Immature natural killer cell (primary cell): ENCODE measurements at regions not wholly inside any gene's neighbourhood (a gene's known extent, or its start where the extent isn't known, plus 50 kb on each side); places are given as distances from the start of the nearest gene placed in this dataset.

Experiments used
- DNase-seq, 3 donors: peaks; one replicate each; pipeline ENCODE4 v3.0.0; 2022; ENCODE audit warnings: mixed read lengths in 1 of 3
- H3K27ac Mint-ChIP-seq, 6 donors: one replicate each; pipeline ENCODE4 v1.8.0; 2020; ENCODE audit warnings: mixed read lengths in 6 of 6, mild to moderate bottlenecking in 5 of 6, inconsistent platforms in 4 of 6, moderate library complexity in 3 of 6
- H3K27me3 Mint-ChIP-seq, 3 donors: one replicate each; pipeline ENCODE4 v1.8.0; 2020 to 2021; ENCODE audit warnings: low read depth in 3 of 3, mild to moderate bottlenecking in 3 of 3, mixed read lengths in 3 of 3, moderate library complexity in 3 of 3, inconsistent platforms in 1 of 3
- H3K36me3 Mint-ChIP-seq, 3 donors: one replicate each; pipeline ENCODE4 v1.8.0; 2020; ENCODE audit warnings: mixed read lengths in 3 of 3, inconsistent platforms in 2 of 3, mild to moderate bottlenecking in 2 of 3
- H3K4me1 Mint-ChIP-seq, 2 donors: one replicate each; pipeline ENCODE4 v1.8.0; 2020; ENCODE audit warnings: inconsistent platforms in 2 of 2, mild to moderate bottlenecking in 2 of 2, mixed read lengths in 2 of 2, moderate library complexity in 1 of 2
- H3K4me3 Mint-ChIP-seq, 5 donors: one replicate each; pipeline ENCODE4 v1.8.0; 2020; ENCODE audit warnings: mild to moderate bottlenecking in 5 of 5, mixed read lengths in 5 of 5, inconsistent platforms in 3 of 5, moderate library complexity in 3 of 5
- H3K9me3 Mint-ChIP-seq, 6 donors: one replicate each; pipeline ENCODE4 v1.8.0; 2020; ENCODE audit warnings: mild to moderate bottlenecking in 6 of 6, mixed read lengths in 6 of 6, inconsistent platforms in 4 of 6, moderate library complexity in 3 of 6

GRCh38 chr2:138193416-138194213 lies 229.3 kb downstream of the HNMT start:
- no peak for DNase-seq
- H3K27ac Mint-ChIP-seq: no peak overlapping the region

GRCh38 chr2:138201286-138201685 lies 237.0 kb downstream of the HNMT start:
- H3K27me3 Mint-ChIP-seq: no peaks in the 10 kb centered on the region
- DNase-seq: no peak
- H3K27ac Mint-ChIP-seq: no peak overlapping the region
- H3K36me3 Mint-ChIP-seq: peaks cover 0 to 5% (median 0%) of the 10 kb centered on the region in 3 donors
- H3K4me1 Mint-ChIP-seq: no peaks in the 10 kb centered on the region
- H3K4me3 Mint-ChIP-seq: no peak overlapping the region
- peaks cover 16 to 55% (median 33%) of the 10 kb centered on the region in 6 donors for H3K9me3 Mint-ChIP-seq

More at GRCh38 chr2:138193416-138194213, 229.3 kb downstream of the HNMT start:
- no peak overlapping the region for H3K4me3 Mint-ChIP-seq
- H3K9me3 Mint-ChIP-seq: peaks cover 3 to 42% (median 8%) of the 10 kb centered on the region in 6 donors
- H3K27me3 Mint-ChIP-seq: no peaks in the 10 kb centered on the region
- H3K36me3 Mint-ChIP-seq: no peaks in the 10 kb centered on the region
- no peaks in the 10 kb centered on the region for H3K4me1 Mint-ChIP-seq

DNA sequence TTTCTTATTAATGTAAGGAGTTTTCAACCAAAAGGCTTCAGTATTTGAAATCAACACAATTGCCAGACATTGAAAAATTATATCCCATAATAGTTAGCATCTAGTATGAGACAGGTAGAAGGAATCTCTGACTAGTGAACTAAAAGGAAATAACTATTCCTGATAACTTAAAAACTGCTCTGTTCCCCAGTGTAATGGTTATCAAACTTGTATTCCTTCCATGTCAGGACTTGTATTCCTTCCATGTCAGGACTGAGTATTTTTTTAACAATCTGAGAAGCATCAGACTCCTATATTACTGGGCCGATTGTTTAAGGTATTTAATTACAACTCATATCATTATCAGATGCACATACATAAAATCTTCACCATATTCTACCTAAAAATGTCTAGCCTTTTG lies 238.5 kb downstream of the HNMT start:
- no peak for DNase-seq
- Mint-ChIP-seq H3K9me3 (peaks cover 13 to 51% (median 30%) of the 10 kb centered on the region in 6 donors), H3K27me3 (no peaks in the 10 kb centered on the region), H3K4me1 (no peaks in the 10 kb centered on the region), H3K36me3 (peaks cover 0 to 5% (median 0%) of the 10 kb centered on the region in 3 donors), H3K4me3 (no peak overlapping the region), H3K27ac (no peak overlapping the region)

- DNase-seq: no peak
- no peaks in the 10 kb centered on the region for H3K4me1 Mint-ChIP-seq
- peaks cover 15 to 52% (median 27%) of the 10 kb centered on the region in 6 donors for H3K9me3 Mint-ChIP-seq
- no peak overlapping the region for H3K27ac Mint-ChIP-seq
- no peaks in the 10 kb centered on the region for H3K27me3 Mint-ChIP-seq
- H3K36me3 Mint-ChIP-seq: peaks cover 0 to 5% (median 0%) of the 10 kb centered on the region in 3 donors
- no peak overlapping the region for H3K4me3 Mint-ChIP-seq
These were observed 241.0 kb downstream of the HNMT start for GRCh38 chr2:138205281-138205680.

DNA sequence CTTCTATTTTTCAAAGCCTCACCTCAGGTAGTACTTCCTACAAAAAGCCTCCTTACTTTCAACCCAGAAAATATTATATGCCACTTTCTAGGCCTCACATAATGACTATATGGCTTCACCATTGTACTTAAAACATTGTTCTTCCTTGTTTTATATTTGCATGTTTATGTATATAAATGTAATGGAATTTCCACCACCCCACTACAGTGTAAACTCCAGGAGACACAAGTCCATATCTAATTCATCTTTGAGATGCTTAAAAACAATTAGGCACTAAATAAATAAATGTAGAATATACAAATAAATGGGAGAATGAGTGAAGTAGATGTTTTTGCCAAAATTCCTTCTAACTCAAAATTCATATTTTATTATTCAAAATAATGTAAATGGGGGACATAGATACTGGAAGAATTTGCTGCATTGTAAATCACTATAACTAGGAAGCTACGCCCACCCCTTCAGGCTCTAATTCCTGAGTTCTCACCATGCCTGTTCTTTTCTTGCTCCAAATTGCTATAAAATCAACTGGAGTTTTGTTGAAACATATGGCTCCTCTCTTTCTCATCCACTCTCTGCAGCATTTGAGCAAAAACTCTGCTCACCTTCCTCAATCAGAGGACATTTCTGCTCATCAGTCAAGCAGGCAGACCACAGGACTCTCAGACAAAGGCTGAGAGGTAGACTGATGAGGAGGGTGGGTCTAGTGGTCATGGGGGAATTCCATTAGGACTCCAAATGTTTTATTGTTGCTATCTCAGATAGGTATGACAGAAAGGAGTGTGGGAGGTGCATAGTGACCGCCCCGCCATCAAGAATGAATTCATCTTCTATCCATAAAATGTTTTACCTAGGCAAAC lies 243.0 kb downstream of the HNMT start:
- Mint-ChIP-seq H3K4me3 (no peak overlapping the region), H3K9me3 (peaks cover 17 to 46% (median 24%) of the 10 kb centered on the region in 6 donors), H3K36me3 (peaks cover 0 to 9% (median 0%) of the 10 kb centered on the region in 3 donors), H3K27me3 (peaks cover 0 to under 1% (median 0%) of the 10 kb centered on the region in 3 donors), H3K4me1 (no peaks in the 10 kb centered on the region), H3K27ac (no peak overlapping the region)
- no peak for DNase-seq

DNA sequence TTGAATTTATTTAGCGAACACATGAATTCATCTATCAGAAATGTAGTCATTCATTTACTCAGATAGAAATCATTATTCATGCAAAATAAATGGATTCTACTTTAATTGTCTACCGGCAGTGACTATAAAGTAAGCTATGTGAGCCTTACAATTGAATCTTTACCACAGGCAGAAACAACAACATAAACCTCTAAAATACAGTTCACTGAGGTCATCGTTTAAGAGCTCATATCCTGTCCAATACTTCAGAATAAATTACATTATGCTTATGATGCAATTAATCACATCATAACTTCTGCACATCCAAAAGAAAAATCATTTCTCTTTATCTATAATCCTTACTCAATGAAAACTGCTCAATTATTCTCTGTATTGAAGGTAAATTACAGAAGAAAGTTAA lies 244.7 kb downstream of the HNMT start:
- Mint-ChIP-seq H3K4me3 (no peak overlapping the region), H3K36me3 (peaks cover 0 to 9% (median 0%) of the 10 kb centered on the region in 3 donors), H3K4me1 (no peaks in the 10 kb centered on the region), H3K9me3 (peaks cover 16 to 50% (median 23%) of the 10 kb centered on the region in 6 donors), H3K27me3 (peaks cover 0 to 2% (median 0%) of the 10 kb centered on the region in 3 donors), H3K27ac (no peak overlapping the region)
- DNase-seq: no peak

- no peak overlapping the region for H3K27ac Mint-ChIP-seq
- no peak overlapping the region for H3K4me3 Mint-ChIP-seq
- H3K9me3 Mint-ChIP-seq: peaks cover 8 to 47% (median 21%) of the 10 kb centered on the region in 6 donors
- no peaks in the 10 kb centered on the region for H3K4me1 Mint-ChIP-seq
- DNase-seq: no peak
- peaks cover 0 to 2% (median 0%) of the 10 kb centered on the region in 3 donors for H3K27me3 Mint-ChIP-seq
- peaks cover 0 to 9% (median 0%) of the 10 kb centered on the region in 3 donors for H3K36me3 Mint-ChIP-seq
These were observed 246.2 kb downstream of the HNMT start for GRCh38 chr2:138210487-138210886.

DNA sequence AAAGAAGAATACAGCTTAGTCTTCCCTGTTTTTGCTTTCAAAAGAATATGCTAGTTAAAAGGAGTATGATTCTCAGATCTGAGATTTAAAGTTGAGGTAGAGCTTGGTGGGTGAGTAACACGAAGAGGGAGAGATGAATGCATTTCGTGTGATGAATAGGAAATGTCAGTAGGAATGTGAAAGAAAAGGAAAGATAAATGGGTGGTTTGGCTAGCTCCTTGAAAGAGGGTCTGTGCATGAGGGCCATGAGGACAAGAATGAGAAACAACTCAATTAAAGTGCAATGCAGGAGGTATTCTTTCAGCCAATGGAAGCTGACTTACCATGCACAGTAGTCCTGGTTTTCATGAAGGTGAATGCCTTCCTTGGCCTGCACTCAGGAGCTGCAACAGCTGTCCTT lies 248.2 kb downstream of the HNMT start:
- H3K27me3 Mint-ChIP-seq: peaks cover 0 to 2% (median 0%) of the 10 kb centered on the region in 3 donors
- no peaks in the 10 kb centered on the region for H3K4me1 Mint-ChIP-seq
- H3K36me3 Mint-ChIP-seq: peaks cover 0 to 4% (median 0%) of the 10 kb centered on the region in 3 donors
- no peak overlapping the region for H3K4me3 Mint-ChIP-seq
- no peak overlapping the region for H3K27ac Mint-ChIP-seq
- peaks cover 5 to 44% (median 15%) of the 10 kb centered on the region in 6 donors for H3K9me3 Mint-ChIP-seq
- no peak for DNase-seq

DNA sequence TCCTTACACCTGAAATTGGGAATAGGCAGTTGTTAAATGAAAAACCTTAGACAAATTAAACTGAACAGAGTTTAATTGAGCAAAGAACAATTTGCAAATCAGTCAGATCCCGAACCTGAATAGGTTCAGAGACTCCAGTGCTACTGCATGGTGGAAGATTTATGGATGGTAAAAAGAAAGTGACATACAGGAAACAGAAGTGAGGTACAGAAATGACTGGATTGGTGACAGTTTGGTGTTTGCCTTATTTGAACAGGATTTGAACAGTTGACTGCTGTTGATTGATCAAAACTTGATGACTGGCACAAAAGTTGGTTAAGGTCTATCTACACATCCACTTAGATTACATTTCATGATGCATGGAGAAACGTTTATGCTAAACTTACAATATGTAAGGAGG lies 248.8 kb downstream of the HNMT start:
- peaks cover 0 to 2% (median 0%) of the 10 kb centered on the region in 3 donors for H3K27me3 Mint-ChIP-seq
- H3K4me3 Mint-ChIP-seq: no peak overlapping the region
- no peaks in the 10 kb centered on the region for H3K4me1 Mint-ChIP-seq
- H3K36me3 Mint-ChIP-seq: peaks cover 0 to 4% (median 0%) of the 10 kb centered on the region in 3 donors
- no peak for DNase-seq
- no peak overlapping the region for H3K27ac Mint-ChIP-seq
- peaks cover 5 to 41% (median 14%) of the 10 kb centered on the region in 6 donors for H3K9me3 Mint-ChIP-seq

DNA sequence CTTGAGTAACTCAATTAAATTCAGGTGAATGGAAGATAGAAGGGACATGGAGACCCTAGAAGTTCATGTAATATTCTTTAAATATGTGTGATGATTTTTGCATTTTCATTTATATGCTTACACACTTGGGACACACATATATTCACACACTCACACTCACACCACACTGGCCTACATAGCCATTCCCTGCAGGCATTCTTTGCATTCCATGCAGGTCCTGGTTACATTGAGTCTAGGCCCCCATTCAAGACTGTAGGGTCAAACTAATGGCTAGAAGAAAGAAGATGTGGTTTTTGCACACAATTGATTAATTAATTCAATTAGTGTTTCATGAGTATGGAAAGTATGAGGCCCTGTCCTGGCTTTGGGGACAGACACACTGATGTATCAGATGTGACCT lies 249.4 kb downstream of the HNMT start:
- Mint-ChIP-seq H3K27me3 (peaks cover 0 to 2% (median 0%) of the 10 kb centered on the region in 3 donors), H3K27ac (no peak overlapping the region), H3K9me3 (peaks cover 5 to 40% (median 15%) of the 10 kb centered on the region in 6 donors), H3K36me3 (peaks cover 0 to 4% (median 0%) of the 10 kb centered on the region in 3 donors), H3K4me1 (no peaks in the 10 kb centered on the region), H3K4me3 (no peak overlapping the region)
- no peak for DNase-seq

GRCh38 chr2:138215958-138216357 lies 251.7 kb downstream of the HNMT start:
- no peak for DNase-seq
- H3K4me3 Mint-ChIP-seq: no peak overlapping the region

DNA sequence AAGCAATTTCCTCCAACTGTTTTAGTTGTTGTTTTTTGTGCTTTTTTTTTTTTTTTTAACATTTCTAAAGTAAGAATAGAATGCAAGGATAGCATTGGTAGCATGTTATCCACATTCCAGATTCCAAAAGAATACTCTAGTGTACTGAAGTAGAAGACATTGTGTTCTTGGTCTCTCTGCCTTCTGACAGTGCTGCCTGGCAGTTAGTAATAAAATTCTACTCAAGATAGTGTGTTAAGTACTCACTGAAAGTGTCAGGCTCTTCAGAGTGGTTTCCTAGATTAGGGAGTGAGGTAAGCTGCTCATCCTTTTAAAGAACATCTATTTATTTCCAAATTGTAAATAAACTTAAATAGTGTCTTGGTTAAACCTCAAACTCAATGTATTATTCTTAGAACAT lies 253.7 kb downstream of the HNMT start:
- peaks cover 0 to 2% (median 0%) of the 10 kb centered on the region in 3 donors for H3K27me3 Mint-ChIP-seq
- no peak for DNase-seq
- no peak overlapping the region for H3K27ac Mint-ChIP-seq
- no peaks in the 10 kb centered on the region for H3K36me3 Mint-ChIP-seq
- no peaks in the 10 kb centered on the region for H3K4me1 Mint-ChIP-seq
- H3K9me3 Mint-ChIP-seq: peaks cover 9 to 37% (median 16%) of the 10 kb centered on the region in 6 donors
- no peak overlapping the region for H3K4me3 Mint-ChIP-seq

More at GRCh38 chr2:138215958-138216357, 251.7 kb downstream of the HNMT start:
- Mint-ChIP-seq H3K27me3 (peaks cover 0 to 2% (median 0%) of the 10 kb centered on the region in 3 donors), H3K27ac (no peak overlapping the region), H3K36me3 (peaks cover 0 to 2% (median 0%) of the 10 kb centered on the region in 3 donors), H3K9me3 (peaks cover 6 to 39% (median 15%) of the 10 kb centered on the region in 6 donors), H3K4me1 (no peaks in the 10 kb centered on the region)

DNA sequence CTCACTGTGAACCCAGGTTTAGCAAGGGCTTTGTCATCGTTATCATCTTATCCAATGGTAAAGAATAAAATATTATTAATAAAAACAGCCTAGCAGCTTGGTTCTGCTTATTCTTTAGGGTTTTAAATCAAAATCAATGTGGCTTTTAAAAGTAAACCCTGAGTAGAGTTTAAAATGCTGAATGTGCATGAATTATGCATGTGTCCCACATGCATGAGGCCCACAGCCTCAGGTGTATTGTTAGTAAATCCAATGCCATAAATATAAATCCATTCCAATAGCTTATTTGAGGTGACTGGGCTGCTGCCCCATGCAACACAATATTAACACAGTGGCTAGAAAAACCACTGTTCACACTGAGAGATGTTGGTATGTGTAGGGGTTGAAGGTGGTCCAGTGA lies 254.1 kb downstream of the HNMT start:
- no peak for DNase-seq
- peaks cover 0 to 2% (median 0%) of the 10 kb centered on the region in 3 donors for H3K27me3 Mint-ChIP-seq

GRCh38 chr2:138219961-138220360 lies 255.7 kb downstream of the HNMT start:
- DNase-seq: no peak
- Mint-ChIP-seq H3K27me3 (peaks cover 0 to 2% (median 2%) of the 10 kb centered on the region in 3 donors), H3K4me3 (no peak overlapping the region), H3K27ac (no peak overlapping the region), H3K4me1 (no peaks in the 10 kb centered on the region), H3K36me3 (no peaks in the 10 kb centered on the region), H3K9me3 (peaks cover 7 to 38% (median 13%) of the 10 kb centered on the region in 6 donors)

More for the DNA sequence above, 254.1 kb downstream of the HNMT start:
- H3K4me3 Mint-ChIP-seq: no peak overlapping the region
- no peak overlapping the region for H3K27ac Mint-ChIP-seq
- no peaks in the 10 kb centered on the region for H3K4me1 Mint-ChIP-seq
- peaks cover 9 to 34% (median 13%) of the 10 kb centered on the region in 6 donors for H3K9me3 Mint-ChIP-seq
- no peaks in the 10 kb centered on the region for H3K36me3 Mint-ChIP-seq
